Right atrium auricular region (tissue), 2 donors: ENCODE measurements at regions not wholly inside any gene's neighbourhood (a gene's known extent, or its start where the extent isn't known, plus 50 kb on each side); places are given as distances from the start of the nearest gene placed in this dataset.

Experiments used
- DNase-seq: peaks from one replicate; pipeline ENCODE4 v3.0.0-alpha.2; 2019; ENCODE audit warnings: low spot score
- H3K27ac ChIP-seq, 2 donors: fragments of 200-600 bp; sonication (generic); 1 replicate in 1 of 2; 2 replicates in 1 of 2; pipeline ENCODE4 v1.5.1; 2016 to 2019
- H3K27me3 ChIP-seq, 2 donors: fragments of 200-600 bp; sonication (generic); one replicate each; pipeline versions ENCODE4 v1.5.1 to v1.6.0; 2017 to 2019
- H3K36me3 ChIP-seq: fragments of 200-600 bp; sonication (generic); one replicate; pipeline ENCODE4 v1.5.1; 2016
- H3K4me1 ChIP-seq, 2 donors: fragments of 200-600 bp; sonication (generic); one replicate each; pipeline versions ENCODE4 v1.5.1 to v1.6.0; 2017 to 2019
- H3K4me3 ChIP-seq, 2 donors: fragments of 200-600 bp; sonication (generic); 1 replicate in 1 of 2; 2 replicates in 1 of 2; pipeline ENCODE4 v1.5.1; 2017 to 2019; ENCODE audit warnings: mild to moderate bottlenecking in 1 of 2, moderate library complexity in 1 of 2
- H3K9me3 ChIP-seq, 2 donors: fragments of 200-600 bp; sonication (generic); one replicate each; pipeline ENCODE4 v1.5.1; 2019
- TF ChIP-seq, protein P1 (sequence below), 2 donors: fragments of 200-600 bp; sonication (generic); IDR thresholded peaks; one replicate each; pipeline ENCODE4 v1.5.1; 2019; ENCODE audit warnings: antibody characterized with exemption in 2 of 2

GRCh38 chr3:34832865-34833508 lies 806.3 kb upstream of the ARPP21 start:
- Histone ChIP-seq H3K9me3 (no peaks in the 10 kb centered on the region), H3K27ac (no peak overlapping the region), H3K4me1 (no peaks in the 10 kb centered on the region), H3K27me3 (no peaks in the 10 kb centered on the region), H3K36me3 (no peaks in the 10 kb centered on the region), H3K4me3 (no peak overlapping the region)
- DNase-seq, result no peak
- TF ChIP-seq, protein P1, sequence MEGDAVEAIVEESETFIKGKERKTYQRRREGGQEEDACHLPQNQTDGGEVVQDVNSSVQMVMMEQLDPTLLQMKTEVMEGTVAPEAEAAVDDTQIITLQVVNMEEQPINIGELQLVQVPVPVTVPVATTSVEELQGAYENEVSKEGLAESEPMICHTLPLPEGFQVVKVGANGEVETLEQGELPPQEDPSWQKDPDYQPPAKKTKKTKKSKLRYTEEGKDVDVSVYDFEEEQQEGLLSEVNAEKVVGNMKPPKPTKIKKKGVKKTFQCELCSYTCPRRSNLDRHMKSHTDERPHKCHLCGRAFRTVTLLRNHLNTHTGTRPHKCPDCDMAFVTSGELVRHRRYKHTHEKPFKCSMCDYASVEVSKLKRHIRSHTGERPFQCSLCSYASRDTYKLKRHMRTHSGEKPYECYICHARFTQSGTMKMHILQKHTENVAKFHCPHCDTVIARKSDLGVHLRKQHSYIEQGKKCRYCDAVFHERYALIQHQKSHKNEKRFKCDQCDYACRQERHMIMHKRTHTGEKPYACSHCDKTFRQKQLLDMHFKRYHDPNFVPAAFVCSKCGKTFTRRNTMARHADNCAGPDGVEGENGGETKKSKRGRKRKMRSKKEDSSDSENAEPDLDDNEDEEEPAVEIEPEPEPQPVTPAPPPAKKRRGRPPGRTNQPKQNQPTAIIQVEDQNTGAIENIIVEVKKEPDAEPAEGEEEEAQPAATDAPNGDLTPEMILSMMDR (IDR thresholded peaks at IDR 0.05), result no peak

GRCh38 chr3:34837848-34838741 lies 801.2 kb upstream of the ARPP21 start:
- Histone ChIP-seq H3K4me3 (no peak overlapping the region), H3K9me3 (no peaks in the 10 kb centered on the region), H3K27ac (no peak overlapping the region), H3K4me1 (peaks cover 0 to 6% of the 10 kb centered on the region in 2 donors), H3K27me3 (no peaks in the 10 kb centered on the region), H3K36me3 (no peaks in the 10 kb centered on the region)
- TF ChIP-seq, protein P1 (IDR thresholded peaks at IDR 0.05), result no peak
- no peak for DNase-seq

DNA sequence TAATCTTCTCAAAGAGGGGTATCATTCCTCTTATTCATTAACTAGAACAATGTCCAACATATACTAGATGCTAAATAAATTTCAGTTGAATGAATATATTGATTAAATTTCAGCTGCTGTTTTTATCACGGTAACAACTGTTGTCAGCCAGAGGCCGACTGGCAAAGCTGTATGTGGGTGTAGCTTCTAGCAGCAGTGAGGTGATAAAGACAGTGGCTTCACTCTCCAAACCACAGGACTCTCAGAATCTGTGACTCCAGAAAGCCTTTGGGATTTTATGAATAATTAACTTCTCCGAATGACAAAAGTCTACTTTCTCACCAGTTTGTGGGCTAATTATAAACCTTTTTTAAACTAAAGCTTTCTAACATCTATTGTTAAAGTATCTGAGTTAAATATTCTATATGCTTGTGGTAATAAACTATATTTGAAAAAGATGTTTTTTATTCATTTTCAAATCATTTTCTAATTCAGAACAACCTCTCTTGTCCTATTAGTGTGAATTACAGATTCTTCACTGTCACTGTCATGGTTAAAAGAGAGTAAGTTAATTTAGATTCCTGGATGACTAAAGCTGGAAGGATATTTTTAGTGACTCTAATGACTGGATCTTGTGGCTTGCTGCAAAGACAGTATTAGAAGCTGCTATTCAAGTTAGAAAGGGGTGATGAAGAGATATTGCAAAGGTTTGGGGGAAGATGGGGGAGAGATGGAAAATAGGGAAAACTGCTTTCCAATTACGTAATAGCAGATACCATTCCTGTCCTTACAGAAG lies 796.4 kb upstream of the ARPP21 start:
- no peak overlapping the region for H3K4me3 ChIP-seq
- peaks cover 0 to 6% of the 10 kb centered on the region in 2 donors for H3K4me1 ChIP-seq
- H3K27ac ChIP-seq, result peak overlapping the region in 1 of 2 donors; percentile 46
- TF ChIP-seq, protein P1 (IDR thresholded peaks at IDR 0.05), result no peak
- no peak for DNase-seq
- no peaks in the 10 kb centered on the region for H3K9me3 ChIP-seq
- no peaks in the 10 kb centered on the region for H3K27me3 ChIP-seq
- H3K36me3 ChIP-seq, result no peaks in the 10 kb centered on the region

- Histone ChIP-seq H3K36me3 (no peaks in the 10 kb centered on the region), H3K4me3 (no peak overlapping the region), H3K9me3 (no peaks in the 10 kb centered on the region), H3K27ac (no peak overlapping the region), H3K27me3 (no peaks in the 10 kb centered on the region), H3K4me1 (peaks cover 0 to 6% of the 10 kb centered on the region in 2 donors)
- DNase-seq, result no peak
- TF ChIP-seq, protein P1 (IDR thresholded peaks at IDR 0.05), result no peak
Measured at GRCh38 chr3:34844323-34844620, 795.1 kb upstream of the ARPP21 start.

GRCh38 chr3:34851137-34851536 lies 788.2 kb upstream of the ARPP21 start:
- H3K4me1 ChIP-seq, result peaks cover 0 to 5% of the 10 kb centered on the region in 2 donors
- H3K36me3 ChIP-seq, result no peaks in the 10 kb centered on the region
- TF ChIP-seq, protein P1 (IDR thresholded peaks at IDR 0.05), result no peak
- no peaks in the 10 kb centered on the region for H3K27me3 ChIP-seq
- H3K4me3 ChIP-seq, result no peak overlapping the region
- no peaks in the 10 kb centered on the region for H3K9me3 ChIP-seq
- DNase-seq, result no peak
- H3K27ac ChIP-seq, result no peak overlapping the region
